HepG2 (cell line): ENCODE measurements at regions not wholly inside any gene's neighbourhood (a gene's known extent, or its start where the extent isn't known, plus 50 kb on each side); places are given as distances from the start of the nearest gene placed in this dataset.

Source experiments
- ATM ChIP-seq: fragments of 450-650 bp; IDR thresholded peaks from 2 replicates; pipeline ENCODE4 v1.7.1; 2017; ENCODE audit warnings: mild to moderate bottlenecking, borderline replicate concordance
- CBX2 ChIP-seq, 2 experiments: fragments of 200-600 bp in 1 of 2; sonication (generic); formaldehyde crosslinking in 1 of 2; IDR thresholded peaks; 2 replicates each; pipeline versions ENCODE4 v1.7.0 to v1.8.1; 2018 to 2022; ENCODE audit warnings: low read depth in 2 of 2, low read length in 1 of 2, mild to moderate bottlenecking in 1 of 2, missing genetic modification reagents in 1 of 2
- FOXA1 ChIP-seq, 2 experiments: fragments of 450-650 bp in 1 of 2; sonication (generic) in 1 of 2; formaldehyde crosslinking in 1 of 2; IDR thresholded peaks; 2 replicates each; pipeline versions ENCODE4 v1.4.0 to v1.6.1; 2016 to 2020; ENCODE audit warnings: missing genetic modification reagents in 1 of 2
- HOXA9 ChIP-seq: sonication (generic); formaldehyde crosslinking; IDR thresholded peaks from 2 replicates; pipeline ENCODE4 v1.8.1; 2022; ENCODE audit warnings: missing genetic modification reagents, mild to moderate bottlenecking, moderate library complexity, borderline replicate concordance
- RFX1 ChIP-seq: fragments of 450-650 bp; IDR thresholded peaks from 2 replicates; pipeline ENCODE4 v1.6.1; 2017
- STAG1 ChIP-seq: sonication (generic); formaldehyde crosslinking; IDR thresholded peaks from 2 replicates; pipeline ENCODE4 v1.4.0; 2020; ENCODE audit warnings: missing genetic modification reagents
- TOPORS ChIP-seq: sonication (generic); formaldehyde crosslinking; IDR thresholded peaks from 2 replicates; pipeline ENCODE4 v1.8.0; 2023; ENCODE audit warnings: mild to moderate bottlenecking, missing genetic modification reagents
- ZNF350 ChIP-seq: sonication (generic); formaldehyde crosslinking; IDR thresholded peaks from 2 replicates; pipeline ENCODE4 v1.4.0; 2020; ENCODE audit warnings: mild to moderate bottlenecking, low read depth, missing genetic modification reagents, borderline replicate concordance
- ZSCAN20 ChIP-seq: sonication (generic); formaldehyde crosslinking; IDR thresholded peaks from 2 replicates; pipeline ENCODE4 v1.4.0; 2020; ENCODE audit warnings: missing genetic modification reagents, mild to moderate bottlenecking, borderline replicate concordance
- TF ChIP-seq, protein P1 (sequence below): sonication (generic); formaldehyde crosslinking; IDR thresholded peaks from 2 replicates; pipeline ENCODE4 v1.8.1; 2022; ENCODE audit warnings: mild to moderate bottlenecking, missing genetic modification reagents
- TF ChIP-seq, protein P2 (sequence below): sonication (generic); formaldehyde crosslinking; IDR thresholded peaks from 2 replicates; pipeline ENCODE4 v1.4.0; 2020; ENCODE audit warnings: mild to moderate bottlenecking, missing genetic modification reagents
- TF ChIP-seq, protein P3 (sequence below): sonication (generic); formaldehyde crosslinking; IDR thresholded peaks from 2 replicates; pipeline ENCODE4 v1.8.1; 2023; ENCODE audit warnings: missing genetic modification reagents, mild to moderate bottlenecking, borderline replicate concordance
- TF ChIP-seq, protein P4 (sequence below): sonication (generic); formaldehyde crosslinking; IDR thresholded peaks from 2 replicates; pipeline ENCODE4 v1.4.0; 2020; ENCODE audit warnings: low read depth, mild to moderate bottlenecking, missing genetic modification reagents
- TF ChIP-seq, protein P5 (sequence below): sonication (generic); formaldehyde crosslinking; IDR thresholded peaks from 2 replicates; pipeline ENCODE4 v1.5.0; 2020; ENCODE audit warnings: missing genetic modification reagents
- TF ChIP-seq, protein P6 (sequence below): sonication (generic); formaldehyde crosslinking; IDR thresholded peaks from 2 replicates; pipeline ENCODE4 v1.4.0; 2020; ENCODE audit warnings: missing genetic modification reagents, borderline replicate concordance
- TF ChIP-seq, protein P7 (sequence below), 2 experiments: sonication (generic) in 1 of 2; formaldehyde crosslinking in 1 of 2; IDR thresholded peaks; 2 replicates each; pipeline versions ENCODE4 v1.4.0 to v1.6.1; 2018 to 2020; ENCODE audit warnings: missing genetic modification reagents in 2 of 2, borderline replicate concordance in 1 of 2, low read depth in 1 of 2, mild to moderate bottlenecking in 1 of 2, missing biosample characterization in 1 of 2

DNA sequence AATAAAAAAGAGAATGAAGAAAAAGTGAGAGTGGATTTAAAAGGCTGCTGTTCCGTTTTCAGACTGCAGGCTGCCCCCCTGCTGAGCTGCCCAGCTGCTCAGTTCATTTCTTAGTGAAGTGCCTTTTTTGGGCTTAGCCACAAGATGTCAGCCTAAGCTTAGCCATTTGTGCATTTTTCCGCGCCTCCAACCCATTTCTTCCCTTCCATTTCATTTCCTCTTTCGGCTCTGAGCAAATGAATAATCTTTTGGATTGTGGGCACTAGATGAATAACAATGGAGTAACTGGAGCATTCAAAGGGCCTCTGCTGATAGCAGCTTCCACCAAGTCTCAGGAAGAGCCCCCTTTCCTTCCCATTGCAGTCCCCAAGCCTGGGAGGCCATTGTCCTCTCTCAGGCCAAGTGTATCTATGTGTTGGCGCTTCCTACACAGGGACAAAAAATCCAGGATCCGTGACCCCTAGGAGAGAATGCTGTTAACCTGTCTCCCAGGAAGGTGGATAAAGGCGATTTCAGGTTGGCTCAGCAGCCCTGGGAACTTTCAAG, 83.5 kb upstream of the SPTLC3 start (continued):
- TF ChIP-seq, protein P1, sequence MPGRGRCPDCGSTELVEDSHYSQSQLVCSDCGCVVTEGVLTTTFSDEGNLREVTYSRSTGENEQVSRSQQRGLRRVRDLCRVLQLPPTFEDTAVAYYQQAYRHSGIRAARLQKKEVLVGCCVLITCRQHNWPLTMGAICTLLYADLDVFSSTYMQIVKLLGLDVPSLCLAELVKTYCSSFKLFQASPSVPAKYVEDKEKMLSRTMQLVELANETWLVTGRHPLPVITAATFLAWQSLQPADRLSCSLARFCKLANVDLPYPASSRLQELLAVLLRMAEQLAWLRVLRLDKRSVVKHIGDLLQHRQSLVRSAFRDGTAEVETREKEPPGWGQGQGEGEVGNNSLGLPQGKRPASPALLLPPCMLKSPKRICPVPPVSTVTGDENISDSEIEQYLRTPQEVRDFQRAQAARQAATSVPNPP (CRISPR knock-in tag), result no peak
- TF ChIP-seq, protein P2, sequence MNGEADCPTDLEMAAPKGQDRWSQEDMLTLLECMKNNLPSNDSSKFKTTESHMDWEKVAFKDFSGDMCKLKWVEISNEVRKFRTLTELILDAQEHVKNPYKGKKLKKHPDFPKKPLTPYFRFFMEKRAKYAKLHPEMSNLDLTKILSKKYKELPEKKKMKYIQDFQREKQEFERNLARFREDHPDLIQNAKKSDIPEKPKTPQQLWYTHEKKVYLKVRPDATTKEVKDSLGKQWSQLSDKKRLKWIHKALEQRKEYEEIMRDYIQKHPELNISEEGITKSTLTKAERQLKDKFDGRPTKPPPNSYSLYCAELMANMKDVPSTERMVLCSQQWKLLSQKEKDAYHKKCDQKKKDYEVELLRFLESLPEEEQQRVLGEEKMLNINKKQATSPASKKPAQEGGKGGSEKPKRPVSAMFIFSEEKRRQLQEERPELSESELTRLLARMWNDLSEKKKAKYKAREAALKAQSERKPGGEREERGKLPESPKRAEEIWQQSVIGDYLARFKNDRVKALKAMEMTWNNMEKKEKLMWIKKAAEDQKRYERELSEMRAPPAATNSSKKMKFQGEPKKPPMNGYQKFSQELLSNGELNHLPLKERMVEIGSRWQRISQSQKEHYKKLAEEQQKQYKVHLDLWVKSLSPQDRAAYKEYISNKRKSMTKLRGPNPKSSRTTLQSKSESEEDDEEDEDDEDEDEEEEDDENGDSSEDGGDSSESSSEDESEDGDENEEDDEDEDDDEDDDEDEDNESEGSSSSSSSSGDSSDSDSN (CRISPR knock-in tag), result no peak
- TF ChIP-seq, protein P3, sequence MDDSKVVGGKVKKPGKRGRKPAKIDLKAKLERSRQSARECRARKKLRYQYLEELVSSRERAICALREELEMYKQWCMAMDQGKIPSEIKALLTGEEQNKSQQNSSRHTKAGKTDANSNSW (CRISPR knock-in tag), result no peak
- TF ChIP-seq HOXA9 (CRISPR knock-in tag) (no peak), ATM (no peak), FOXA1 (IDR thresholded peaks at IDR 0.05) (no peak), FOXA1 (CRISPR knock-in tag; IDR thresholded peaks at IDR 0.05) (no peak), RFX1 (no peak), ZSCAN20 (CRISPR knock-in tag) (no peak), TOPORS (CRISPR knock-in tag) (no peak), STAG1 (CRISPR knock-in tag) (peak; percentile 99), CBX2 (IDR thresholded peaks at IDR 0.05; ENCODE audit: low read depth, low read length) (no peak), CBX2 (CRISPR knock-in tag; IDR thresholded peaks at IDR 0.05; ENCODE audit: low read depth) (peak; percentile 65; the same call in 1 of the 2 replicates), ZNF350 (CRISPR knock-in tag) (no peak)
- TF ChIP-seq, protein P4, sequence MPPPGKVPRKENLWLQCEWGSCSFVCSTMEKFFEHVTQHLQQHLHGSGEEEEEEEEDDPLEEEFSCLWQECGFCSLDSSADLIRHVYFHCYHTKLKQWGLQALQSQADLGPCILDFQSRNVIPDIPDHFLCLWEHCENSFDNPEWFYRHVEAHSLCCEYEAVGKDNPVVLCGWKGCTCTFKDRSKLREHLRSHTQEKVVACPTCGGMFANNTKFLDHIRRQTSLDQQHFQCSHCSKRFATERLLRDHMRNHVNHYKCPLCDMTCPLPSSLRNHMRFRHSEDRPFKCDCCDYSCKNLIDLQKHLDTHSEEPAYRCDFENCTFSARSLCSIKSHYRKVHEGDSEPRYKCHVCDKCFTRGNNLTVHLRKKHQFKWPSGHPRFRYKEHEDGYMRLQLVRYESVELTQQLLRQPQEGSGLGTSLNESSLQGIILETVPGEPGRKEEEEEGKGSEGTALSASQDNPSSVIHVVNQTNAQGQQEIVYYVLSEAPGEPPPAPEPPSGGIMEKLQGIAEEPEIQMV (CRISPR knock-in tag), result 0 out of 2 replicates have a peak, but pooled peaks have one; percentile 68
- TF ChIP-seq, protein P5, sequence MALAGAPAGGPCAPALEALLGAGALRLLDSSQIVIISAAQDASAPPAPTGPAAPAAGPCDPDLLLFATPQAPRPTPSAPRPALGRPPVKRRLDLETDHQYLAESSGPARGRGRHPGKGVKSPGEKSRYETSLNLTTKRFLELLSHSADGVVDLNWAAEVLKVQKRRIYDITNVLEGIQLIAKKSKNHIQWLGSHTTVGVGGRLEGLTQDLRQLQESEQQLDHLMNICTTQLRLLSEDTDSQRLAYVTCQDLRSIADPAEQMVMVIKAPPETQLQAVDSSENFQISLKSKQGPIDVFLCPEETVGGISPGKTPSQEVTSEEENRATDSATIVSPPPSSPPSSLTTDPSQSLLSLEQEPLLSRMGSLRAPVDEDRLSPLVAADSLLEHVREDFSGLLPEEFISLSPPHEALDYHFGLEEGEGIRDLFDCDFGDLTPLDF (CRISPR knock-in tag), result no peak; the same call in 1 of the 2 replicates
- TF ChIP-seq, protein P6, sequence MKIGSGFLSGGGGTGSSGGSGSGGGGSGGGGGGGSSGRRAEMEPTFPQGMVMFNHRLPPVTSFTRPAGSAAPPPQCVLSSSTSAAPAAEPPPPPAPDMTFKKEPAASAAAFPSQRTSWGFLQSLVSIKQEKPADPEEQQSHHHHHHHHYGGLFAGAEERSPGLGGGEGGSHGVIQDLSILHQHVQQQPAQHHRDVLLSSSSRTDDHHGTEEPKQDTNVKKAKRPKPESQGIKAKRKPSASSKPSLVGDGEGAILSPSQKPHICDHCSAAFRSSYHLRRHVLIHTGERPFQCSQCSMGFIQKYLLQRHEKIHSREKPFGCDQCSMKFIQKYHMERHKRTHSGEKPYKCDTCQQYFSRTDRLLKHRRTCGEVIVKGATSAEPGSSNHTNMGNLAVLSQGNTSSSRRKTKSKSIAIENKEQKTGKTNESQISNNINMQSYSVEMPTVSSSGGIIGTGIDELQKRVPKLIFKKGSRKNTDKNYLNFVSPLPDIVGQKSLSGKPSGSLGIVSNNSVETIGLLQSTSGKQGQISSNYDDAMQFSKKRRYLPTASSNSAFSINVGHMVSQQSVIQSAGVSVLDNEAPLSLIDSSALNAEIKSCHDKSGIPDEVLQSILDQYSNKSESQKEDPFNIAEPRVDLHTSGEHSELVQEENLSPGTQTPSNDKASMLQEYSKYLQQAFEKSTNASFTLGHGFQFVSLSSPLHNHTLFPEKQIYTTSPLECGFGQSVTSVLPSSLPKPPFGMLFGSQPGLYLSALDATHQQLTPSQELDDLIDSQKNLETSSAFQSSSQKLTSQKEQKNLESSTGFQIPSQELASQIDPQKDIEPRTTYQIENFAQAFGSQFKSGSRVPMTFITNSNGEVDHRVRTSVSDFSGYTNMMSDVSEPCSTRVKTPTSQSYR (CRISPR knock-in tag), result peak; percentile 28; the same call in 1 of the 2 replicates
- TF ChIP-seq, protein P7, sequence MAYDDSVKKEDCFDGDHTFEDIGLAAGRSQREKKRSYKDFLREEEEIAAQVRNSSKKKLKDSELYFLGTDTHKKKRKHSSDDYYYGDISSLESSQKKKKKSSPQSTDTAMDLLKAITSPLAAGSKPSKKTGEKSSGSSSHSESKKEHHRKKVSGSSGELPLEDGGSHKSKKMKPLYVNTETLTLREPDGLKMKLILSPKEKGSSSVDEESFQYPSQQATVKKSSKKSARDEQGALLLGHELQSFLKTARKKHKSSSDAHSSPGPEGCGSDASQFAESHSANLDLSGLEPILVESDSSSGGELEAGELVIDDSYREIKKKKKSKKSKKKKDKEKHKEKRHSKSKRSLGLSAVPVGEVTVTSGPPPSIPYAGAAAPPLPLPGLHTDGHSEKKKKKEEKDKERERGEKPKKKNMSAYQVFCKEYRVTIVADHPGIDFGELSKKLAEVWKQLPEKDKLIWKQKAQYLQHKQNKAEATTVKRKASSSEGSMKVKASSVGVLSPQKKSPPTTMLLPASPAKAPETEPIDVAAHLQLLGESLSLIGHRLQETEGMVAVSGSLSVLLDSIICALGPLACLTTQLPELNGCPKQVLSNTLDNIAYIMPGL (CRISPR knock-in tag; IDR thresholded peaks at IDR 0.05; ENCODE audit: borderline replicate concordance in 1 of 2, low read depth in 1 of 2), result peak; percentile 93 to 96
